Right hindlimb (tissue), 1 donor: ENCODE measurements at regions not wholly inside any gene's neighbourhood (a gene's known extent, or its start where the extent isn't known, plus 50 kb on each side); places are given as distances from the start of the nearest gene placed in this dataset.

Experiments
- DNase-seq: peaks from one replicate; pipeline ENCODE4 v3.0.0-alpha.2; 2018

- DNase-seq = no peak
These were observed 80.0 kb downstream of the NREP start for GRCh38 chr5:111676926-111677415.

- no peak for DNase-seq
These were observed 80.5 kb downstream of the NREP start for GRCh38 chr5:111676466-111676865.

- no peak for DNase-seq
These were observed 81.6 kb downstream of the NREP start for GRCh38 chr5:111675201-111675934.

- no peak for DNase-seq
These were observed 82.9 kb downstream of the NREP start for GRCh38 chr5:111673891-111674626.

GRCh38 chr5:111672099-111672498 is 84.9 kb downstream of the NREP start:
- DNase-seq = no peak

- DNase-seq = no peak
These were observed 86.0 kb downstream of the NREP start for GRCh38 chr5:111670826-111671492.

GRCh38 chr5:111668477-111669414 is 88.2 kb downstream of the NREP start:
- DNase-seq = no peak

- no peak for DNase-seq
These were observed 89.8 kb downstream of the NREP start for GRCh38 chr5:111667128-111667736.

- DNase-seq = no peak
These were observed 100.4 kb downstream of the NREP start for GRCh38 chr5:111656580-111656979.

- DNase-seq = no peak
These were observed 101.6 kb downstream of the NREP start for GRCh38 chr5:111655169-111655924.

GRCh38 chr5:111653408-111653807 is 103.6 kb downstream of the NREP start:
- DNase-seq = no peak

- DNase-seq = peak; percentile 24
These were observed 107.5 kb downstream of the NREP start for GRCh38 chr5:111649516-111649915.

- no peak for DNase-seq
These were observed 111.6 kb downstream of the NREP start for GRCh38 chr5:111645303-111645838.

- no peak for DNase-seq
These were observed 113.5 kb downstream of the NREP start for GRCh38 chr5:111643499-111643898.

- no peak for DNase-seq
These were observed 115.3 kb downstream of the NREP start for GRCh38 chr5:111641533-111642233.

- no peak for DNase-seq
These were observed 117.1 kb downstream of the NREP start for GRCh38 chr5:111639912-111640311.

GRCh38 chr5:111636736-111637135 is 120.3 kb downstream of the NREP start:
- DNase-seq = no peak

- no peak for DNase-seq
These were observed 121.0 kb downstream of the NREP start for GRCh38 chr5:111635916-111636570.

GRCh38 chr5:111635151-111635902 is 121.7 kb downstream of the NREP start:
- DNase-seq = peak; percentile 40
